K562 (cell line): ENCODE measurements at regions not wholly inside any gene's neighbourhood (a gene's known extent, or its start where the extent isn't known, plus 50 kb on each side); places are given as distances from the start of the nearest gene placed in this dataset.

Experiments
- ATAC-seq: fragments of 200-7000 bp; cut with Tn5 transposase; 3 replicates; pipeline ENCODE4 v1.9.1; 2020; ENCODE audit warnings: moderate library complexity
- BruUV-seq: library from RNA; stranded (reverse); fragments of 400-500 nt; replicated peaks from 2 replicates; lab custom pipeline; 2021; lab: Mats Ljungman, UMichigan
- CTCF ChIA-PET: fragments of 300-600 bp; formaldehyde crosslinking; extraction: SDS; loops from one replicate; lab custom pipeline; 2021; ENCODE audit warnings: low intra/inter-chr PET ratio; lab: Yijun Ruan, JAX
- POLR2A ChIA-PET: fragments of 300-600, 350-650 bp; sonication (Branson Sonifier 250); formaldehyde crosslinking; extraction: SDS; loops from one replicate; lab custom pipeline; 2021; ENCODE audit warnings: antibody characterized with exemption, inconsistent platforms; lab: Yijun Ruan, JAX
- DNase-seq, 4 experiments: peaks; one replicate each; pipeline versions ENCODE4 v3.0.0 to v3.0.0-alpha.2; 2011 to 2018; ENCODE audit warnings: low spot score in 3 of 4, mixed read lengths in 3 of 4; ENCODE audit errors: extremely low read depth in 1 of 4
- FAIRE-seq: peaks from 2 replicates; lab custom pipeline; 2011; peaks lifted over from hg19 to GRCh38; lab: Jason Lieb, UNC
- H2AFZ ChIP-seq: 2 replicates; pipeline ENCODE4 v1.6.0; 2011; ENCODE audit warnings: low read depth, low read length, control low read depth, inconsistent platforms
- H3K27ac ChIP-seq: fragments of 200-600 bp; 3 replicates; pipeline ENCODE4 v1.8.0; 2011; ENCODE audit warnings: low read depth, mild to moderate bottlenecking, control low read depth, inconsistent platforms, low read length, moderate library complexity, mixed read lengths; ENCODE audit errors: extremely low read depth
- H3K27me3 ChIP-seq, 2 experiments: fragments of 300-600 bp in 1 of 2; 2 replicates in 1 of 2; 3 replicates in 1 of 2; pipeline versions ENCODE4 v1.6.0 to v1.8.0; 2011; ENCODE audit warnings: inconsistent platforms in 2 of 2, low read length in 2 of 2, mild to moderate bottlenecking in 1 of 2, mixed read lengths in 1 of 2, moderate library complexity in 1 of 2; ENCODE audit not compliant: control insufficient read depth in 2 of 2, insufficient read depth in 2 of 2
- H3K36me3 ChIP-seq: fragments of 300-600 bp; 3 replicates; pipeline ENCODE4 v1.8.0; 2011; ENCODE audit warnings: mild to moderate bottlenecking, low read length, inconsistent platforms; ENCODE audit not compliant: control insufficient read depth, insufficient read depth
- H3K4me1 ChIP-seq, 2 experiments: fragments of 200-600 bp in 1 of 2; replicated peaks in 1 of 2; 2 replicates in 1 of 2; 3 replicates in 1 of 2; pipeline versions ENCODE4 v1.5.1 to v1.8.0; 2011; ENCODE audit warnings: inconsistent platforms in 2 of 2, low read length in 2 of 2, mild to moderate bottlenecking in 1 of 2, mixed read lengths in 1 of 2, moderate library complexity in 1 of 2; ENCODE audit not compliant: control insufficient read depth in 2 of 2, insufficient read depth in 2 of 2
- H3K4me2 ChIP-seq: 2 replicates; pipeline ENCODE4 v1.6.1; 2011; ENCODE audit warnings: low read length, control low read depth, inconsistent platforms, mixed read lengths; ENCODE audit not compliant: insufficient read depth
- H3K4me3 ChIP-seq: fragments of 200-600 bp; sonication (generic), shearing (Covaris generic); 2 replicates; pipeline ENCODE4 v1.5.1; 2016; ENCODE audit warnings: control low read depth, inconsistent platforms
- H3K79me2 ChIP-seq: fragments of 200-600 bp; 3 replicates; pipeline ENCODE4 v1.8.0; 2011; ENCODE audit warnings: low read length, inconsistent platforms; ENCODE audit not compliant: control insufficient read depth, insufficient read depth
- H3K9ac ChIP-seq, 2 experiments: 2 replicates each; pipeline versions ENCODE4 v1.6.0 to v1.6.1; 2011; ENCODE audit warnings: low read depth in 2 of 2, low read length in 2 of 2, control low read depth in 1 of 2, inconsistent platforms in 1 of 2, mild to moderate bottlenecking in 1 of 2, mixed read lengths in 1 of 2; ENCODE audit not compliant: insufficient read depth in 1 of 2
- H3K9me1 ChIP-seq: one replicate; pipeline ENCODE4 v1.6.0; 2011; ENCODE audit warnings: inconsistent platforms, mild to moderate bottlenecking, low read length, moderate library complexity; ENCODE audit not compliant: control insufficient read depth, insufficient read depth
- H3K9me3 ChIP-seq: replicated peaks from 2 replicates; pipeline ENCODE4 v1.5.1; 2011; ENCODE audit warnings: low read depth, low read length, inconsistent platforms; ENCODE audit not compliant: control insufficient read depth, insufficient read depth
- H4K20me1 ChIP-seq: replicated peaks from 2 replicates; pipeline ENCODE4 v1.6.1; 2011; ENCODE audit warnings: low read length, inconsistent platforms, mixed read lengths; ENCODE audit not compliant: control insufficient read depth, insufficient read depth
- ATF1 ChIP-seq, 2 experiments: fragments of 450-650 bp in 1 of 2; IDR thresholded peaks; 2 replicates each; pipeline ENCODE4 v1.6.1; 2016; ENCODE audit warnings: missing compliant biosample characterization in 1 of 2, missing genetic modification characterization in 1 of 2
- CBX3 ChIP-seq, 2 experiments: IDR thresholded peaks; 1 replicate in 1 of 2; 2 replicates in 1 of 2; pipeline ENCODE4 v1.6.1; 2012; ENCODE audit warnings: inconsistent platforms in 2 of 2, low read length in 2 of 2, borderline replicate concordance in 1 of 2, control low read depth in 1 of 2
- DIDO1 ChIP-seq: fragments of 450-650 bp; IDR thresholded peaks from 2 replicates; pipeline ENCODE4 v1.6.1; 2016; ENCODE audit warnings: low read depth, missing biosample characterization, missing genetic modification characterization
- ELF2 ChIP-seq: fragments of 250-450 bp; sonication (Bioruptor Pico); IDR thresholded peaks from 2 replicates; pipeline ENCODE4 v1.5.0; 2021; ENCODE audit warnings: mild to moderate bottlenecking
- ESRRB ChIP-seq: fragments of 250-450 bp; sonication (Bioruptor Pico); IDR thresholded peaks from 2 replicates; pipeline ENCODE4 v1.5.0; 2020; ENCODE audit warnings: mild to moderate bottlenecking, moderate library complexity, borderline replicate concordance
- EZH2 ChIP-seq: IDR thresholded peaks from 2 replicates; pipeline ENCODE4 v1.6.1; 2012; ENCODE audit warnings: low read depth, mild to moderate bottlenecking, inconsistent platforms, low read length, borderline replicate concordance
- MIER1 ChIP-seq: fragments of 450-650 bp; IDR thresholded peaks from 2 replicates; pipeline ENCODE4 v1.6.1; 2016; ENCODE audit warnings: antibody characterized with exemption, mild to moderate bottlenecking, low read depth
- NFATC3 ChIP-seq: fragments of 450-650 bp; IDR thresholded peaks from 2 replicates; pipeline ENCODE4 v1.6.1; 2017; ENCODE audit warnings: mild to moderate bottlenecking
- NFIX ChIP-seq: fragments of 250-450 bp; sonication (Bioruptor Pico); IDR thresholded peaks from 2 replicates; pipeline ENCODE4 v1.4.0; 2020; ENCODE audit warnings: low read depth, mild to moderate bottlenecking, moderate library complexity
- PRMT5 ChIP-seq: sonication (generic); formaldehyde crosslinking; IDR thresholded peaks from 2 replicates; pipeline ENCODE4 v1.5.0; 2020; ENCODE audit warnings: missing genetic modification reagents
- RB1 ChIP-seq: fragments of 450-650 bp; IDR thresholded peaks from 2 replicates; pipeline ENCODE4 v1.6.1; 2017; ENCODE audit warnings: low read depth, mild to moderate bottlenecking
- RBM39 ChIP-seq: fragments of 200-400 bp; formaldehyde crosslinking; optimal IDR thresholded peaks from 2 replicates; pipeline ENCODE3; 2018; ENCODE audit warnings: low read depth, low read length
- TCFL5 ChIP-seq: fragments of 250-450 bp; sonication (Bioruptor Pico); conservative IDR thresholded peaks from 2 replicates; pipeline ENCODE4 v1.6.1; 2021; ENCODE audit warnings: mild to moderate bottlenecking, moderate library complexity, matching md5 sums
- ZNF134 ChIP-seq: fragments of 250-450 bp; sonication (Bioruptor Pico); conservative IDR thresholded peaks from 2 replicates; pipeline ENCODE4 v1.4.0; 2020
- ZNF324 ChIP-seq: fragments of 250-450 bp; sonication (Bioruptor Pico); IDR thresholded peaks from 2 replicates; pipeline ENCODE4 v1.4.0; 2020; ENCODE audit warnings: mild to moderate bottlenecking
- WGBS: fragments of 100-300 bp; shearing (Covaris generic); methylation state at CpG from one replicate; pipeline ENCODE4 v1.1.6; 2016; ENCODE audit warnings: low coverage, mixed read lengths; ENCODE audit not compliant: insufficient coverage; ENCODE audit errors: missing lambda C conversion rate; 5-methylcytosine and 5-hydroxymethylcytosine counted together
- in situ Hi-C: fragments of 300-500 bp; cut with MboI; formaldehyde crosslinking; loops from 4 replicates; pipeline ENCODE4 v1.15.0; 2018; ENCODE audit warnings: inconsistent platforms, mixed read lengths
- intact Hi-C: fragments of 100-400 bp; cut with micrococcal nuclease; formaldehyde crosslinking; loops from 2 replicates; pipeline ENCODE4 v1.14.2; 2022
- TF ChIP-seq, protein P1 (sequence below): fragments of 250-450 bp; sonication (Bioruptor Pico); IDR thresholded peaks from 2 replicates; pipeline ENCODE4 v1.4.0; 2020; ENCODE audit warnings: mild to moderate bottlenecking, moderate library complexity
- TF ChIP-seq, protein P2 (sequence below): fragments of 450-650 bp; formaldehyde crosslinking; IDR thresholded peaks from 2 replicates; pipeline ENCODE4 v1.4.0; 2020; ENCODE audit warnings: mild to moderate bottlenecking, mixed read lengths
- TF ChIP-seq, protein P3 (sequence below): fragments of 250-450 bp; sonication (Bioruptor Pico); IDR thresholded peaks from 2 replicates; pipeline ENCODE4 v1.4.0; 2020; ENCODE audit warnings: mild to moderate bottlenecking, moderate library complexity

DNA sequence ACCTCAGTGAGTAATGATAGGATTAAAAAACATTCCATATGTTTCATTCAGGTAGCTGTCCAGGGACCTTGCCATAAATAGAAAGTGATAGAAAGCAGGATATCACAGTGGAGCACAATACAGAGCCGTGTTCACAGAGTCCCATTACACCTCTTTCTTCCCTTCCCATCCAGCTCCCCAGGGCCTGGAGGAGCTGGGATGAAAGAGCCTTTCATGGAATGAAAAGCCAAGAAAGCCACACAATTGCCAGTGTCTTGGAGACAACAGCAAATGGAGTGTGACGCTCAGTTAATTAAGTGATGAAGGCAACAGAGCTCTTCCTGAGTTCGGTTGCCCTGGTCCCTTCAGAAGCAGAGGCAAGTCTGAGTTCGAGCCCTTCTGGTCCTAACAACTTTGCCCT, 387.3 kb upstream of the PLXNA2 start:
- no peaks in the 10 kb centered on the region for H3K79me2 ChIP-seq
- in situ Hi-C loops (no loop called here), intact Hi-C loops (no loop called here)
- no peaks in the 10 kb centered on the region for H4K20me1 ChIP-seq
- BruUV-seq = no TSS peak
- H3K27ac ChIP-seq = no peak overlapping the region
- FAIRE-seq (no peak), ATAC-seq (no peak), DNase-seq (no peak)
- H3K27me3 ChIP-seq = no peaks in the 10 kb centered on the region
- no peak overlapping the region for H3K4me2 ChIP-seq
- no peaks in the 10 kb centered on the region for H3K36me3 ChIP-seq
- H3K4me3 ChIP-seq = no peak overlapping the region
- H3K9ac ChIP-seq = no peak overlapping the region
- WGBS = 0% methylated on average over 4 of the region's 4 CpGs
- no peak overlapping the region for H2AFZ ChIP-seq
- H3K9me1 ChIP-seq = no peaks in the 10 kb centered on the region
- H3K9me3 ChIP-seq = no peaks in the 10 kb centered on the region
- CTCF ChIA-PET = no interaction called here
- POLR2A ChIA-PET = interaction anchor here (0.6 kb wide), 1 partner anchor 177 kb away, joined by 3 read pairs; no protein-coding TSS in a partner anchor
- no peaks in the 10 kb centered on the region for H3K4me1 ChIP-seq
- TF ChIP-seq NFIX (CRISPR knock-in tag) = no peak
- no peak for TF ChIP-seq ESRRB (CRISPR knock-in tag)
- TF ChIP-seq ZNF324 (CRISPR knock-in tag) = no peak
- TF ChIP-seq ATF1 (CRISPR knock-in tag; IDR thresholded peaks at IDR 0.05) = no peak
- TF ChIP-seq ATF1 (tag; IDR thresholded peaks at IDR 0.05) = no peak
- TF ChIP-seq ELF2 (CRISPR knock-in tag) = no peak
- TF ChIP-seq DIDO1 (tag) = no peak
- no peak for TF ChIP-seq RB1
- TF ChIP-seq, protein P1, sequence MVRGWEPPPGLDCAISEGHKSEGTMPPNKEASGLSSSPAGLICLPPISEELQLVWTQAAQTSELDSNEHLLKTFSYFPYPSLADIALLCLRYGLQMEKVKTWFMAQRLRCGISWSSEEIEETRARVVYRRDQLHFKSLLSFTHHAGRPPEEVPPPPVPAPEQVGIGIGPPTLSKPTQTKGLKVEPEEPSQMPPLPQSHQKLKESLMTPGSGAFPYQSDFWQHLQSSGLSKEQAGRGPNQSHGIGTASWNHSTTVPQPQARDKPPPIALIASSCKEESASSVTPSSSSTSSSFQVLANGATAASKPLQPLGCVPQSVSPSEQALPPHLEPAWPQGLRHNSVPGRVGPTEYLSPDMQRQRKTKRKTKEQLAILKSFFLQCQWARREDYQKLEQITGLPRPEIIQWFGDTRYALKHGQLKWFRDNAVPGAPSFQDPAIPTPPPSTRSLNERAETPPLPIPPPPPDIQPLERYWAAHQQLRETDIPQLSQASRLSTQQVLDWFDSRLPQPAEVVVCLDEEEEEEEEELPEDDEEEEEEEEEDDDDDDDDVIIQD (CRISPR knock-in tag) = no peak
- no peak for TF ChIP-seq NFATC3
- TF ChIP-seq ZNF134 (CRISPR knock-in tag) = no peak
- TF ChIP-seq CBX3 (IDR thresholded peaks at IDR 0.05; ENCODE audit: borderline replicate concordance in 1 of 2, low read length in 2 of 2) = no peak
- no peak for TF ChIP-seq TCFL5 (CRISPR knock-in tag)
- TF ChIP-seq EZH2 = no peak
- no peak for TF ChIP-seq MIER1
- TF ChIP-seq PRMT5 (CRISPR knock-in tag) = no peak
- TF ChIP-seq, protein P2, sequence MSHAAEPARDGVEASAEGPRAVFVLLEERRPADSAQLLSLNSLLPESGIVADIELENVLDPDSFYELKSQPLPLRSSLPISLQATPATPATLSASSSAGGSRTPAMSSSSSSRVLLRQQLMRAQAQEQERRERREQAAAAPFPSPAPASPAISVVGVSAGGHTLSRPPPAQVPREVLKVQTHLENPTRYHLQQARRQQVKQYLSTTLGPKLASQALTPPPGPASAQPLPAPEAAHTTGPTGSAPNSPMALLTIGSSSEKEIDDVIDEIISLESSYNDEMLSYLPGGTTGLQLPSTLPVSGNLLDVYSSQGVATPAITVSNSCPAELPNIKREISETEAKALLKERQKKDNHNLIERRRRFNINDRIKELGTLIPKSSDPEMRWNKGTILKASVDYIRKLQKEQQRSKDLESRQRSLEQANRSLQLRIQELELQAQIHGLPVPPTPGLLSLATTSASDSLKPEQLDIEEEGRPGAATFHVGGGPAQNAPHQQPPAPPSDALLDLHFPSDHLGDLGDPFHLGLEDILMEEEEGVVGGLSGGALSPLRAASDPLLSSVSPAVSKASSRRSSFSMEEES = no peak
- TF ChIP-seq, protein P3, sequence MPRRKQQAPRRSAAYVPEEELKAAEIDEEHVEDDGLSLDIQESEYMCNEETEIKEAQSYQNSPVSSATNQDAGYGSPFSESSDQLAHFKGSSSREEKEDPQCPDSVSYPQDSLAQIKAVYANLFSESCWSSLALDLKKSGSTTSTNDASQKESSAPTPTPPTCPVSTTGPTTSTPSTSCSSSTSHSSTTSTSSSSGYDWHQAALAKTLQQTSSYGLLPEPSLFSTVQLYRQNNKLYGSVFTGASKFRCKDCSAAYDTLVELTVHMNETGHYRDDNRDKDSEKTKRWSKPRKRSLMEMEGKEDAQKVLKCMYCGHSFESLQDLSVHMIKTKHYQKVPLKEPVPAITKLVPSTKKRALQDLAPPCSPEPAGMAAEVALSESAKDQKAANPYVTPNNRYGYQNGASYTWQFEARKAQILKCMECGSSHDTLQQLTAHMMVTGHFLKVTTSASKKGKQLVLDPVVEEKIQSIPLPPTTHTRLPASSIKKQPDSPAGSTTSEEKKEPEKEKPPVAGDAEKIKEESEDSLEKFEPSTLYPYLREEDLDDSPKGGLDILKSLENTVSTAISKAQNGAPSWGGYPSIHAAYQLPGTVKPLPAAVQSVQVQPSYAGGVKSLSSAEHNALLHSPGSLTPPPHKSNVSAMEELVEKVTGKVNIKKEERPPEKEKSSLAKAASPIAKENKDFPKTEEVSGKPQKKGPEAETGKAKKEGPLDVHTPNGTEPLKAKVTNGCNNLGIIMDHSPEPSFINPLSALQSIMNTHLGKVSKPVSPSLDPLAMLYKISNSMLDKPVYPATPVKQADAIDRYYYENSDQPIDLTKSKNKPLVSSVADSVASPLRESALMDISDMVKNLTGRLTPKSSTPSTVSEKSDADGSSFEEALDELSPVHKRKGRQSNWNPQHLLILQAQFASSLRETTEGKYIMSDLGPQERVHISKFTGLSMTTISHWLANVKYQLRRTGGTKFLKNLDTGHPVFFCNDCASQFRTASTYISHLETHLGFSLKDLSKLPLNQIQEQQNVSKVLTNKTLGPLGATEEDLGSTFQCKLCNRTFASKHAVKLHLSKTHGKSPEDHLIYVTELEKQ (CRISPR knock-in tag) = no peak
- no peak for TF ChIP-seq RBM39
